ENCODE measurements at regions not wholly inside any gene's neighbourhood (a gene's known extent, or its start where the extent isn't known, plus 50 kb on each side); places are given as distances from the start of the nearest gene placed in this dataset.
"Not testable (repeated sequence)": the region's sequence is repeated elsewhere in the genome, so short reads cannot be mapped to it uniquely, and the experiment has no call there.

- Mint-ChIP-seq H3K4me3 (no peak overlapping the region), H3K27ac (ENCODE audit: unreplicated experiment) (no peak overlapping the region), H3K4me1 (no peaks in the 10 kb centered on the region), H3K9me3 (no peaks in the 10 kb centered on the region), H3K36me3 (ENCODE audit: low read depth) (no peaks in the 10 kb centered on the region), H3K27me3 (ENCODE audit: low read depth) (no peaks in the 10 kb centered on the region)
- TF ChIP-seq CTCF (conservative IDR thresholded peaks at IDR 0.05), result no peak
- DNase-seq (ENCODE audit: low read depth, low spot score), result no peak
Measured at GRCh38 chr11:88061111-88061510, 114.1 kb downstream of the RAB38 start.

- H3K27me3 Mint-ChIP-seq (ENCODE audit: low read depth), result no peaks in the 10 kb centered on the region
- DNase-seq (ENCODE audit: low read depth, low spot score), result no peak
- TF ChIP-seq CTCF (conservative IDR thresholded peaks at IDR 0.05), result no peak
Measured at GRCh38 chr11:88059326-88059725, 115.9 kb downstream of the RAB38 start.

GRCh38 chr11:88051396-88051795 is 123.8 kb downstream of the RAB38 start:
- Mint-ChIP-seq H3K4me3 (no peak overlapping the region), H3K9me3 (no peaks in the 10 kb centered on the region), H3K36me3 (ENCODE audit: low read depth) (no peaks in the 10 kb centered on the region), H3K4me1 (no peaks in the 10 kb centered on the region), H3K27me3 (ENCODE audit: low read depth) (no peaks in the 10 kb centered on the region), H3K27ac (ENCODE audit: unreplicated experiment) (no peak overlapping the region)
- no peak for DNase-seq (ENCODE audit: low read depth, low spot score)
- no peak for TF ChIP-seq CTCF (conservative IDR thresholded peaks at IDR 0.05)

More at GRCh38 chr11:88059326-88059725, 115.9 kb downstream of the RAB38 start:
- no peaks in the 10 kb centered on the region for H3K4me1 Mint-ChIP-seq
- no peaks in the 10 kb centered on the region for H3K36me3 Mint-ChIP-seq (ENCODE audit: low read depth)
- H3K9me3 Mint-ChIP-seq, result no peaks in the 10 kb centered on the region
- no peak overlapping the region for H3K27ac Mint-ChIP-seq (ENCODE audit: unreplicated experiment)
- no peak overlapping the region for H3K4me3 Mint-ChIP-seq

- TF ChIP-seq CTCF (conservative IDR thresholded peaks at IDR 0.05), result no peak
- no peaks in the 10 kb centered on the region for H3K36me3 Mint-ChIP-seq (ENCODE audit: low read depth)
- H3K4me1 Mint-ChIP-seq, result no peaks in the 10 kb centered on the region
- H3K27me3 Mint-ChIP-seq (ENCODE audit: low read depth), result no peaks in the 10 kb centered on the region
- H3K27ac Mint-ChIP-seq (ENCODE audit: unreplicated experiment), result no peak overlapping the region
- H3K4me3 Mint-ChIP-seq, result no peak overlapping the region
- H3K9me3 Mint-ChIP-seq, result no peaks in the 10 kb centered on the region
- DNase-seq (ENCODE audit: low read depth, low spot score), result no peak
Measured at GRCh38 chr11:88050247-88050646, 125.0 kb downstream of the RAB38 start.

DNA sequence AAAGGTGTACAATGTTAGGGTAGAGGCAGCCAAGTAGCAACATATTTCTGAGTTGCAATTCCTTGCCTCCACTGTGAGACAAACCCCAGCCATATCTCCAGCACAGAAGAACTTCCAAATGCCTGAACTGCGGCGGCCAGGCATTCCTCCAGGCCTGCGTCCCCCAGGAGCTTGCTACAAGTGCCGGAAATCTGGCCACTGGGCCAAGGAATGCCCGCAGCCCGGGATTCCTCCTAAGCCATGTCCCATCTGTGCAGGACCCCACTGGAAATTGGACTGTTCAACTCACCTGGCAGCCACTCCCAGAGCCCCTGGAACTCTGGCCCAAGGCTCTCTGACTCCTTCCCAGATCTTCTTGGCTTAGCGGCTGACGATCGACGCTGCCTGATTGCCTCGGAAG is 130.0 kb downstream of the RAB38 start:
- H3K4me3 Mint-ChIP-seq; H3K27me3 Mint-ChIP-seq (ENCODE audit: low read depth); H3K27ac Mint-ChIP-seq (ENCODE audit: unreplicated experiment); DNase-seq (ENCODE audit: low read depth, low spot score); H3K36me3 Mint-ChIP-seq (ENCODE audit: low read depth); H3K9me3 Mint-ChIP-seq; H3K4me1 Mint-ChIP-seq: not testable (repeated sequence)

DNA sequence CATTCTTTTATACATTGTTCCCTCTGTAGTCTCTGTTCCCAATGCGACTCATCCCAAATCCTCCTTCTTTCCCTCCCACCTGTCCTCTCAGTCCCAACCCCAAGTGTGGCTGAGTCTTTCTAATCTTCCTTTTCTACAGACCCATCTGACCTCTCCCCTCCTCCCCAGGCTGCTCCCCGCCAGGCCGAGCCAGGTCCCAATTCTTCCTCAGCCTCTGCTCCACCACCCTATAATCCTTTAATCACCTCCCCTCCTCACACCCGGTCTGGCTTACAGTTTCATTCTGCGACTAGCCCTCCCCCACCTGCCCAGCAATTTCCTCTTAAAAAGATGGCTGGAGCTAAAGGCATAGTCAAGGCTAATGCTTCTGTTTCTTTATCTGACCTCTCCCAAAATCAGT is 130.6 kb downstream of the RAB38 start:
- H3K36me3 Mint-ChIP-seq (ENCODE audit: low read depth); H3K27ac Mint-ChIP-seq (ENCODE audit: unreplicated experiment); H3K27me3 Mint-ChIP-seq (ENCODE audit: low read depth); H3K4me1 Mint-ChIP-seq; DNase-seq (ENCODE audit: low read depth, low spot score); H3K9me3 Mint-ChIP-seq; H3K4me3 Mint-ChIP-seq: not testable (repeated sequence)

GRCh38 chr11:88043149-88043548 is 132.1 kb downstream of the RAB38 start:
- TF ChIP-seq CTCF (conservative IDR thresholded peaks at IDR 0.05), result no peak
- Mint-ChIP-seq H3K4me3 (no peak overlapping the region), H3K36me3 (ENCODE audit: low read depth) (no peaks in the 10 kb centered on the region), H3K27me3 (ENCODE audit: low read depth) (peaks cover 2% of the 10 kb centered on the region), H3K4me1 (peaks cover 9% of the 10 kb centered on the region), H3K27ac (ENCODE audit: unreplicated experiment) (no peak overlapping the region), H3K9me3 (no peaks in the 10 kb centered on the region)
- DNase-seq (ENCODE audit: low read depth, low spot score), result no peak
